GM12865 (cell line): ENCODE measurements at regions not wholly inside any gene's neighbourhood (a gene's known extent, or its start where the extent isn't known, plus 50 kb on each side); places are given as distances from the start of the nearest gene placed in this dataset.

Experiments used
- DNase-seq: peaks from one replicate; pipeline ENCODE4 v3.0.0; 2010; ENCODE audit warnings: low read depth
- H3K4me3 ChIP-seq: 2 replicates; pipeline ENCODE4 v1.5.1; 2011; ENCODE audit warnings: mild to moderate bottlenecking, low read depth, low read length, control low read depth
- TF ChIP-seq, protein P1 (sequence below): IDR thresholded peaks from 2 replicates; pipeline ENCODE4 v1.5.1; 2011; ENCODE audit warnings: low read length, control low read depth, low read depth, inconsistent platforms; ENCODE audit not compliant: insufficient read depth; ENCODE audit errors: missing control alignments

DNA sequence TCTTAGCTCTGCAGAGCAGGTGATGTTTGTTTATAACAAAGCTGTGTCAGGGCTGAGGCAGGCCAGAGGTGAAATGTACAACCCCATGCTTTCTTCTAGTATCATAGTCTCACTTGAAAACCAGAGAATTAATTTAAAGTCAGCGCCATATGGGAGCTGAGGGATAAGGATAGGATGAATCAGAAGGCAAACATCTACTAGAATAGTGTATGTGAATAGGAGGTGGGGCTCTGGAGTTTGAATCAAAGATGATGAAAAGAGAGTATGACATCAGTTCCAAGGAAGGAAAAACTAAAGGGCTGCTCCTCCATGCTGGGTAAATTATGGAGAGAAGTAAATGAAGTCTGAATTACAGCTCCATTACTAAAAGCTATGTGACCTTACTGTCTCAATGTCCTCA is 441.5 kb downstream of the RASEF start:
- TF ChIP-seq, protein P1, sequence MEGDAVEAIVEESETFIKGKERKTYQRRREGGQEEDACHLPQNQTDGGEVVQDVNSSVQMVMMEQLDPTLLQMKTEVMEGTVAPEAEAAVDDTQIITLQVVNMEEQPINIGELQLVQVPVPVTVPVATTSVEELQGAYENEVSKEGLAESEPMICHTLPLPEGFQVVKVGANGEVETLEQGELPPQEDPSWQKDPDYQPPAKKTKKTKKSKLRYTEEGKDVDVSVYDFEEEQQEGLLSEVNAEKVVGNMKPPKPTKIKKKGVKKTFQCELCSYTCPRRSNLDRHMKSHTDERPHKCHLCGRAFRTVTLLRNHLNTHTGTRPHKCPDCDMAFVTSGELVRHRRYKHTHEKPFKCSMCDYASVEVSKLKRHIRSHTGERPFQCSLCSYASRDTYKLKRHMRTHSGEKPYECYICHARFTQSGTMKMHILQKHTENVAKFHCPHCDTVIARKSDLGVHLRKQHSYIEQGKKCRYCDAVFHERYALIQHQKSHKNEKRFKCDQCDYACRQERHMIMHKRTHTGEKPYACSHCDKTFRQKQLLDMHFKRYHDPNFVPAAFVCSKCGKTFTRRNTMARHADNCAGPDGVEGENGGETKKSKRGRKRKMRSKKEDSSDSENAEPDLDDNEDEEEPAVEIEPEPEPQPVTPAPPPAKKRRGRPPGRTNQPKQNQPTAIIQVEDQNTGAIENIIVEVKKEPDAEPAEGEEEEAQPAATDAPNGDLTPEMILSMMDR, result no peak
- no peak for DNase-seq
- H3K4me3 ChIP-seq, result no peak overlapping the region

GRCh38 chr9:82637368-82637767 is 425.6 kb downstream of the RASEF start:
- no peak for DNase-seq
- no peak overlapping the region for H3K4me3 ChIP-seq
- TF ChIP-seq, protein P1, result no peak

DNA sequence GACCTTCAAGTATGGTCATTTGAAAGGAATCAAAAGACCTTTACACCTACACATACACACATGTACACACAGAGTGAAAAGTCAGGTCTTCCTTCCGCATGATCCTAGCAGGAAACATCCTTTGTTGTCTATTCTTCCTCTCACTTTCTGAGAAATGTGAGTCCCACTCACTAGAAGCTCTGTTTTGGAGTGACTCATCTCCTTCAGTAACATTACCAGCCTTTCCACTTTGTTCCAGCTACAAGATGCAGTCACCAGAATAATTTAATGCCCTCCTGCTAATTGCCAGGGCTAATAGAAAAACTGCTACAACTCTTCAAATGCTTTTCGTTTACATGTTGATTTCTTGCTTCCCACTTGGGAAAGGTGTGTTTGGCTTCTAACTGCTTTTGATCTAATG is 417.3 kb downstream of the RASEF start:
- TF ChIP-seq, protein P1, result no peak
- no peak overlapping the region for H3K4me3 ChIP-seq
- DNase-seq, result no peak

DNA sequence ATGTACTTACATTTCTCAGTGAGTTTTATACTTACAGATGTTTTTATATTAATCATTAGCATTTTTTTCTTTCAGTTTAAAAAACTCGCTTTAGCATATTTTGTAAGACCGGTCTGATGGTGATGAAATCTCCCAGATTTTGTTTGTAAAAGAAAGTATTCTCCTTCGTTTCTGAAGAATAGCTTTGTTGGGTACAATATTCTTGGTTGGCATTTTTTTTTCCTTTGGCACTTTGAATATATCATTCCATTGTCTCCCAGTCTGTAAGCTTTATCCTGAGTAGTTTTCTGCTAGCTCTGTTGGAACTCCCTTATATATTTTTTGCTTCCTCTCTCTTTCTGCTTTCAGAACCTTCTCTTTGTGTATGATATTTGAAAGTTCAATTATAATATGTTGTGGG is 412.6 kb downstream of the RASEF start:
- no peak overlapping the region for H3K4me3 ChIP-seq
- no peak for DNase-seq
- TF ChIP-seq, protein P1, result no peak

DNA sequence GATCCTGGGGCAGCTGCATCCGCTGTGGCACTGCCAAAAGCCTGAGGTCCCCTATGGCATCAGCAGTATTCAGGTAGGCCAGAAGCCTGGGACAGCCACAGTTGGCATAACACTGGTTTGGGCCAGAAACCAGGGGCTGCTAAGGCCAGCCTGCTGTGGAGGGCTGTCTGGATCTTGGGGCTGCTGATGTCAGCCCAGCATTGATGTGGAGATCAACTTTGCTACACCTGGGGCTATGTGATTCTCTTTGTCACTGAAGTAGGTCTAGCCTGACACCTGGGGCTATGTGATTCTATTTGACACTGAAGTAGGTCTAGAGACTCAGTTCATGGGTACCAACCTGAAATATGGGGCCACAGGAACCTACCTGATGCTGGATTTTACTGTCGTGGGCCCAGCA is 411.5 kb downstream of the RASEF start:
- DNase-seq, result no peak
- no peak overlapping the region for H3K4me3 ChIP-seq
- TF ChIP-seq, protein P1, result no peak

GRCh38 chr9:82665324-82665723 is 397.6 kb downstream of the RASEF start:
- TF ChIP-seq, protein P1, result no peak
- H3K4me3 ChIP-seq, result no peak overlapping the region
- no peak for DNase-seq

DNA sequence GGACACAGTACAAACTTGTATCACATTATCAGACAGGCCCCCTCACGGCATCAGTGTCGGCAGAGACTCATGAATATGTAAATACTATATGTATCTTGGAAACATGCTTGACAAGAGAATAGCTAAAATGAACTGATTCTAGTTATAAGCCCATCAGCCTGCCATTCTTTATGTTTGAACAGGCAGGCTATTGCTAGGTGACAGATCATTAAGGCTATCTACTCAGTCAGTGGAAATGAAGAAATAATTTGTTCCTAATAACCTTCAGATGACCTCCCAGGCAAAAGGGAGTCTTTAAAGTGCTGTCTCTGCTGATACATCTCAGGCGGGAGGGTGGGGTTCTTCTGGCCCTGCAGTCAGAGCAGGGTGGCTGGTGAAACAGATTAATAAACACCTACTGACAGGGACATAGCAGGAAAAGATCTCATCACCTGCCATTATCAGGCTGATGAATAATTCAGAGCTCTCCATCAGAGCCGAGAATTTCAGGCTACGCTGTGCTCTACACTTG is 394.2 kb downstream of the RASEF start:
- no peak for DNase-seq
- TF ChIP-seq, protein P1, result no peak
- H3K4me3 ChIP-seq, result no peak overlapping the region
